Osteoblast (primary cell): ENCODE measurements at regions not wholly inside any gene's neighbourhood (a gene's known extent, or its start where the extent isn't known, plus 50 kb on each side); places are given as distances from the start of the nearest gene placed in this dataset.
"Not testable (repeated sequence)": the region's sequence is repeated elsewhere in the genome, so short reads cannot be mapped to it uniquely, and the experiment has no call there.

Experiments
- DNase-seq: peaks from one replicate; pipeline ENCODE4 v3.0.0; 2011; ENCODE audit warnings: low spot score, mixed read lengths; ENCODE audit not compliant: insufficient read length; ENCODE audit errors: missing footprints
- H2AFZ ChIP-seq: 2 replicates; pipeline ENCODE4 v1.6.0; 2011; ENCODE audit warnings: mild to moderate bottlenecking, low read length
- H3K27ac ChIP-seq: 2 replicates; pipeline ENCODE4 v1.5.1; 2011; ENCODE audit warnings: mild to moderate bottlenecking, low read depth, low read length, moderate library complexity
- H3K27me3 ChIP-seq: 2 replicates; pipeline ENCODE4 v1.6.0; 2012; ENCODE audit warnings: mild to moderate bottlenecking, control low read depth, inconsistent platforms, low read length, moderate library complexity; ENCODE audit not compliant: insufficient read depth
- H3K36me3 ChIP-seq: 2 replicates; pipeline ENCODE4 v1.5.1; 2011; ENCODE audit warnings: mild to moderate bottlenecking, low read length, control low read depth, moderate library complexity; ENCODE audit not compliant: insufficient read depth
- H3K4me1 ChIP-seq: 2 replicates; pipeline ENCODE4 v1.5.1; 2011; ENCODE audit warnings: mild to moderate bottlenecking, low read length, control low read depth, moderate library complexity; ENCODE audit not compliant: insufficient read depth
- H3K4me2 ChIP-seq: 2 replicates; pipeline ENCODE4 v1.6.0; 2011; ENCODE audit warnings: mild to moderate bottlenecking, low read length; ENCODE audit not compliant: insufficient read depth
- H3K4me3 ChIP-seq: fragments of 200-600 bp; sonication (generic); 3 replicates; pipeline ENCODE4 v1.5.1; 2012; ENCODE audit warnings: mild to moderate bottlenecking, low read length, inconsistent platforms; ENCODE audit not compliant: insufficient read depth
- H3K79me2 ChIP-seq: 2 replicates; pipeline ENCODE4 v1.6.0; 2012; ENCODE audit warnings: mild to moderate bottlenecking, low read length, control low read depth, inconsistent platforms; ENCODE audit not compliant: insufficient read depth
- H3K9me3 ChIP-seq: 2 replicates; pipeline ENCODE4 v1.5.1; 2011; ENCODE audit warnings: low read depth, low read length, control low read depth
- H4K20me1 ChIP-seq: 2 replicates; pipeline ENCODE4 v1.6.0; 2012; ENCODE audit warnings: mild to moderate bottlenecking, low read length, control low read depth; ENCODE audit not compliant: insufficient read depth
- TF ChIP-seq, protein P1 (sequence below): IDR thresholded peaks from 2 replicates; pipeline ENCODE4 v1.5.1; 2011; ENCODE audit warnings: mild to moderate bottlenecking, low read depth, low read length, moderate library complexity; ENCODE audit errors: extremely low read depth

DNA sequence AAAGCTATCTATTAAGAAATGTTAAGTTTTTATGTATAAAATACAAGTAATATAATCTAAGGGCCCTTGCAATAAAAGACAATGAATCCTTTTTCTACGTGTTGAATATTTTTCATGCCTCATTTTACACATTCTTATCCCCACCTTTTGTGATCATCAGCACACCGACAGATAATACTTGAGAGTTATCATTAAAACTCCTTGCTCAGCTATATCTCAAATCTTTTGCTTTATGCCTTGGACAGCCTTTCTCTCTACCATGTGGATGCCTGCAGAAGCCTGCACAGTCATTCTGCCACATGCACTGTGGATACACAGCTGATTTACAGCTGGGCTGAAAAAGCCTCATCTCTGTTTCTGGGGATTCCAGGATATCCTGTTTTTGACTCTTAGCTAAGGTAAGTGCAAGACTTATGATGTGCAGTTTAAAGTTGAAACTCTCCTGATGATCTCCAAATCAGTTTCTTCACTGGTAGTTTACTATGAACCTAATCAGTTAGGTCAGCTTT lies 1565.1 kb downstream of the SI start:
- H3K4me3 ChIP-seq = no peak overlapping the region
- no peaks in the 10 kb centered on the region for H3K79me2 ChIP-seq
- H3K27ac ChIP-seq = no peak overlapping the region
- H3K27me3 ChIP-seq = no peaks in the 10 kb centered on the region
- TF ChIP-seq, protein P1, sequence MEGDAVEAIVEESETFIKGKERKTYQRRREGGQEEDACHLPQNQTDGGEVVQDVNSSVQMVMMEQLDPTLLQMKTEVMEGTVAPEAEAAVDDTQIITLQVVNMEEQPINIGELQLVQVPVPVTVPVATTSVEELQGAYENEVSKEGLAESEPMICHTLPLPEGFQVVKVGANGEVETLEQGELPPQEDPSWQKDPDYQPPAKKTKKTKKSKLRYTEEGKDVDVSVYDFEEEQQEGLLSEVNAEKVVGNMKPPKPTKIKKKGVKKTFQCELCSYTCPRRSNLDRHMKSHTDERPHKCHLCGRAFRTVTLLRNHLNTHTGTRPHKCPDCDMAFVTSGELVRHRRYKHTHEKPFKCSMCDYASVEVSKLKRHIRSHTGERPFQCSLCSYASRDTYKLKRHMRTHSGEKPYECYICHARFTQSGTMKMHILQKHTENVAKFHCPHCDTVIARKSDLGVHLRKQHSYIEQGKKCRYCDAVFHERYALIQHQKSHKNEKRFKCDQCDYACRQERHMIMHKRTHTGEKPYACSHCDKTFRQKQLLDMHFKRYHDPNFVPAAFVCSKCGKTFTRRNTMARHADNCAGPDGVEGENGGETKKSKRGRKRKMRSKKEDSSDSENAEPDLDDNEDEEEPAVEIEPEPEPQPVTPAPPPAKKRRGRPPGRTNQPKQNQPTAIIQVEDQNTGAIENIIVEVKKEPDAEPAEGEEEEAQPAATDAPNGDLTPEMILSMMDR = no peak
- DNase-seq = no peak
- H3K4me2 ChIP-seq = no peak overlapping the region
- no peaks in the 10 kb centered on the region for H3K36me3 ChIP-seq
- H4K20me1 ChIP-seq = no peaks in the 10 kb centered on the region
- no peak overlapping the region for H2AFZ ChIP-seq
- H3K4me1 ChIP-seq = no peaks in the 10 kb centered on the region
- H3K9me3 ChIP-seq = peaks cover 2% of the 10 kb centered on the region

DNA sequence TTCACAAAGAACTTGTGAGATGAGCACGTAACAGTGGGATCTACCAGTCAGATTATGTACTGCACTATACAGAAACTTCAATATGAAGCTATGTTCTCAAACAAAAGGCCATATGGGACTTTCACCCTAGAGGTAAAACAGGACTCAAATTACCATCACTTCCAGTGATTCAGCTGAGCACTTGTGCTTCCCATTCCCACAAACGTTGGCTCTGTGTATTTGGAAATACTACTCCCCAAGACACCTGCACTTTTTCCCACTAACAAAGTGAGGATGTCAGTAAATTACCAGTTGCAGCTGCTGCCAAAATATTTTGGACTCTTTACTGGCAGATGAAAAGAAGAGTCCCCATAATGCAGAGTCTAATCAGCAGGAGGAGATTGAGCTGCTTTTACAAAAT lies 1570.1 kb downstream of the SI start:
- H3K79me2 ChIP-seq = no peaks in the 10 kb centered on the region
- no peak overlapping the region for H2AFZ ChIP-seq
- no peaks in the 10 kb centered on the region for H3K27me3 ChIP-seq
- H4K20me1 ChIP-seq = no peaks in the 10 kb centered on the region
- no peak overlapping the region for H3K4me2 ChIP-seq
- no peak for DNase-seq
- peaks cover 2% of the 10 kb centered on the region for H3K9me3 ChIP-seq
- H3K4me3 ChIP-seq = no peak overlapping the region
- TF ChIP-seq, protein P1 = no peak
- no peaks in the 10 kb centered on the region for H3K36me3 ChIP-seq
- H3K4me1 ChIP-seq = no peaks in the 10 kb centered on the region
- H3K27ac ChIP-seq = no peak overlapping the region

DNA sequence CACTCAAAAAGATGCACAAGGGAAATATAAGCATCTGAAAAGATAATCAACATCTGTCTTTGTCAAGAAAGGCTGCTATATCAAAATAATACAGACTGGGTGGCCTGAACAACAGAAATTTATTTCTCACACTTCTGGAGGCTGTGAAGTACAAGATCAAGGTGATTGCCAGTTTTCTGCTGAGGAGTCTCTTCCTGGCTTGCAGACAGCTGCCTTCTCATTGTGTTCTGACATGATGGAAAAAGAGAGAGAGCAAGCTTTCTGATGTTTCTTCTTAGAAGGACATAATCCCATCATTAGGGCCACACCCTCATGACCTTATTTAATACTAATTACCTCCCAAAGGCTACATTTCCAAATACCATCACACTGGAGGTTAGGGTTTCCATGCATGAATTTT lies 1573.3 kb downstream of the SI start:
- Histone ChIP-seq H3K9me3 (peaks cover 2% of the 10 kb centered on the region), H3K4me2 (no peak overlapping the region), H2AFZ (no peak overlapping the region), H3K4me1 (no peaks in the 10 kb centered on the region), H3K36me3 (no peaks in the 10 kb centered on the region), H3K27ac (no peak overlapping the region), H3K4me3 (no peak overlapping the region), H3K27me3 (no peaks in the 10 kb centered on the region), H3K79me2 (no peaks in the 10 kb centered on the region), H4K20me1 (no peaks in the 10 kb centered on the region)
- TF ChIP-seq, protein P1 = no peak
- peak; percentile 34 for DNase-seq

DNA sequence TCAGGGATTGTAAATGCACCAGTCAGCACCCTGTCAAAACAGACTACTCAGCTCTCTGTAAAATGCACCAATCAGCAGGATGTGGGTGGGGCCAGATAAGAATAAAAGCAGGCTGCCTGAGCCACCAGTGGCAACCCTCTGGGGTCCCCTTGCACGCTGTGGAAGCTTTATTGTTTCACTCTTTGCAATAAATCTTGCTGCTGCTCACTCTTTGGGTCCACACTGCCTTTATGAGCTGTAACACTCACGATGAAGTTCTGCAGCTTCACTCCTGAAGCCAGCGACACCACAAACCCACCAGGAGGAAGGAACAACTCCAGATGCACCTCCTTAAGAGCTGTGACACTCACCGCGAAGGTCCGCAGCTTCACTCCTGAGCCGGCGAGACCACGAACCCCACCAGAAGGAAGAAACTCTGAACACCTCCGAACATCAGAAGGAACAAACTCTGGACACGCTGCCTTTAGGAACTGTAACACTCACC lies 1578.5 kb downstream of the SI start:
- H4K20me1 ChIP-seq, H3K4me2 ChIP-seq, H3K36me3 ChIP-seq, H3K4me3 ChIP-seq, DNase-seq, H3K4me1 ChIP-seq, H3K9me3 ChIP-seq, H3K27ac ChIP-seq, H3K27me3 ChIP-seq, H2AFZ ChIP-seq, H3K79me2 ChIP-seq: not testable (repeated sequence)

DNA sequence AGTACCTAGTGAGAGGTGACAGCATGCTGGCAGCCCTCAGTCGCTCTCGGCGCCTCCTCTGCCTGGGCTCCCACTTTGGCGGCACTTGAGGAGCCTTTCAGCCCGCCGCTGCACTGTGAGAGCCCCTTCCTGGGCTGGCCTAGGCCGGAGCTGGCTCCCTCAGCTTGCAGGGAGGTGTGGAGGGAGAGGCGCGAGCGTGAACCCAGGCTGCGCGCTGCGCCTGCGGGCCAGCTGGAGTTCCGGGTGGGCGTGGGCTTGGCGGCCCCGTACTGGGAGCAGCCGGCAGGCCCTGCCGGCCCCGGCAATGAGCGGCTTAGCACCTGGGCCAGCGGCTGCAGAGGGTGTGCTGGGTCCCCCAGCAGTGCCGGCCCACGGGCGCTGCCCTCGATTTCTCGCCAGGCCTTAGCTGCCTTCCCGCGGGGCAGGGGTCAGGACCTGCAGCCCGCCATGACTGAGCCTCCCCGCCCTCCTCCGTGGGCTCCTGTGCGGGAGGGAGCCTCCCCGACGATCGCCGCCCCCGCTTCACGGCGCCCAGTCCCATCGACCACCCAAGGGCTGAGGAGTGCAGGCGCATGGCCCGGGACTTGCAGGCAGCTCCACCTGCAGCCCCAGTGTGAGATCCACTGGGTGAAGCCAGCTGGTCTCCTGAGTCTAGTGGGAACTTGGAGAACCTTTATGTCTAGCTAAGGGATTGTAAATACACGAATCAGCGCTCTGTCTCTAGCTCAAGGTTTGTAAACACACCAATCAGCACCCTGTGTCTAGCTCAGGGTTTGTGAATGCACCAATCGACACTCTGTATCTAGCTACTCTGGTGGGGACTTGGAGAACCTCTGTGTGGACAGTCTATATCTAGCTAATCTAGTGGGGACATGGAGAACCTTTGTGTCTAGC lies 1579.2 kb downstream of the SI start:
- H3K4me3 ChIP-seq, H4K20me1 ChIP-seq, H3K9me3 ChIP-seq, H3K27me3 ChIP-seq, H2AFZ ChIP-seq, H3K4me2 ChIP-seq, H3K27ac ChIP-seq, H3K4me1 ChIP-seq, DNase-seq, H3K36me3 ChIP-seq, H3K79me2 ChIP-seq: not testable (repeated sequence)
